ENCODE measurements at regions not wholly inside any gene's neighbourhood (a gene's known extent, or its start where the extent isn't known, plus 50 kb on each side); places are given as distances from the start of the nearest gene placed in this dataset.

DNA sequence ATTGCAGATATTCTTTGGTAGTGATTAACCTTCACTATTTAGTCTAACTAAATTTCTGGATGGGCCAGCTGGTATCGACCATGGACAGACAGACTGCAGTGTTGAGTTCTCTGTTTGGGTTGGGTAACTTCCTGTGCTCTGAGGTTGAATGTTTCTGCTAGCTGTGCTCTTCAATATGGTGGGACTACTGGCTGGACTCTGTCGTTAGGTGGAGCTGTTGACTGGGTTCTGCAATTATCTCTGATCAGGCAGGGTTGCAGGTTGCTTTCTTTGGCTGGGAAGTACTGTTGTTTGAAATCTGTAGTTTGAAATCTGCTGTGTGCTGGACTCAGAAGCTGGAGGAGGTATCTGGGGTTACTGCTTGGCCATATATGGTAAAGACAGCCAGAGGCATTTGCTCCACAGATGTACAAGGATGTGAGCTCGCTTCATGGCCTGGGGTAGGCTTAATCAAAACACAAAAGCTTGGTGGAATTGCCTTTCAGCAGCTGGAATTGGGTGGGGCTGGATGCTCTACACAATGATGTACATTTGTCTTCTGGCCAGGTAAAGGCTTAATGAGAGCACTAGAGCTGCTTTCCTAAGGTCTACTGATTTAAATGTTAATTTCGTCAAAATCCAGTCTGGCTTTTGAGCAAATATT is 1472.0 kb downstream of the FAM133A start:
- TF ChIP-seq, protein P1, sequence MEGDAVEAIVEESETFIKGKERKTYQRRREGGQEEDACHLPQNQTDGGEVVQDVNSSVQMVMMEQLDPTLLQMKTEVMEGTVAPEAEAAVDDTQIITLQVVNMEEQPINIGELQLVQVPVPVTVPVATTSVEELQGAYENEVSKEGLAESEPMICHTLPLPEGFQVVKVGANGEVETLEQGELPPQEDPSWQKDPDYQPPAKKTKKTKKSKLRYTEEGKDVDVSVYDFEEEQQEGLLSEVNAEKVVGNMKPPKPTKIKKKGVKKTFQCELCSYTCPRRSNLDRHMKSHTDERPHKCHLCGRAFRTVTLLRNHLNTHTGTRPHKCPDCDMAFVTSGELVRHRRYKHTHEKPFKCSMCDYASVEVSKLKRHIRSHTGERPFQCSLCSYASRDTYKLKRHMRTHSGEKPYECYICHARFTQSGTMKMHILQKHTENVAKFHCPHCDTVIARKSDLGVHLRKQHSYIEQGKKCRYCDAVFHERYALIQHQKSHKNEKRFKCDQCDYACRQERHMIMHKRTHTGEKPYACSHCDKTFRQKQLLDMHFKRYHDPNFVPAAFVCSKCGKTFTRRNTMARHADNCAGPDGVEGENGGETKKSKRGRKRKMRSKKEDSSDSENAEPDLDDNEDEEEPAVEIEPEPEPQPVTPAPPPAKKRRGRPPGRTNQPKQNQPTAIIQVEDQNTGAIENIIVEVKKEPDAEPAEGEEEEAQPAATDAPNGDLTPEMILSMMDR (IDR thresholded peaks at IDR 0.05) = no peak
- no peak for TF ChIP-seq POLR2A (IDR thresholded peaks at IDR 0.05)
- no peak for TF ChIP-seq EP300 (IDR thresholded peaks at IDR 0.05)
